ENCODE measurements at regions not wholly inside any gene's neighbourhood (a gene's known extent, or its start where the extent isn't known, plus 50 kb on each side); places are given as distances from the start of the nearest gene placed in this dataset.

GRCh38 chr3:139764069-139764905 is 86.5 kb upstream of the NMNAT3 start:
- Mint-ChIP-seq H3K27ac (ENCODE audit: unreplicated experiment) (no peak overlapping the region), H3K27me3 (ENCODE audit: unreplicated experiment) (no peaks in the 10 kb centered on the region), H3K4me3 (ENCODE audit: unreplicated experiment) (no peak overlapping the region), H3K4me1 (ENCODE audit: unreplicated experiment) (no peaks in the 10 kb centered on the region), H3K36me3 (ENCODE audit: low read depth, unreplicated experiment) (no peaks in the 10 kb centered on the region), H3K9me3 (ENCODE audit: unreplicated experiment) (no peaks in the 10 kb centered on the region)
- no peak for TF ChIP-seq CTCF (IDR thresholded peaks at IDR 0.05; ENCODE audit: unreplicated experiment)
- no peak for DNase-seq (ENCODE audit: low spot score)

GRCh38 chr3:139762302-139762701 is 84.5 kb upstream of the NMNAT3 start:
- H3K36me3 Mint-ChIP-seq (ENCODE audit: low read depth, unreplicated experiment) = no peaks in the 10 kb centered on the region
- no peaks in the 10 kb centered on the region for H3K27me3 Mint-ChIP-seq (ENCODE audit: unreplicated experiment)
- H3K4me3 Mint-ChIP-seq (ENCODE audit: unreplicated experiment) = no peak overlapping the region
- no peaks in the 10 kb centered on the region for H3K9me3 Mint-ChIP-seq (ENCODE audit: unreplicated experiment)
- no peak for TF ChIP-seq CTCF (IDR thresholded peaks at IDR 0.05; ENCODE audit: unreplicated experiment)
- H3K27ac Mint-ChIP-seq (ENCODE audit: unreplicated experiment) = no peak overlapping the region
- no peaks in the 10 kb centered on the region for H3K4me1 Mint-ChIP-seq (ENCODE audit: unreplicated experiment)
- no peak for DNase-seq (ENCODE audit: low spot score)

- H3K27me3 Mint-ChIP-seq (ENCODE audit: unreplicated experiment) = no peaks in the 10 kb centered on the region
- H3K4me1 Mint-ChIP-seq (ENCODE audit: unreplicated experiment) = no peaks in the 10 kb centered on the region
- TF ChIP-seq CTCF (IDR thresholded peaks at IDR 0.05; ENCODE audit: unreplicated experiment) = no peak
- H3K36me3 Mint-ChIP-seq (ENCODE audit: low read depth, unreplicated experiment) = no peaks in the 10 kb centered on the region
- no peaks in the 10 kb centered on the region for H3K9me3 Mint-ChIP-seq (ENCODE audit: unreplicated experiment)
- no peak for DNase-seq (ENCODE audit: low spot score)
- no peak overlapping the region for H3K27ac Mint-ChIP-seq (ENCODE audit: unreplicated experiment)
- no peak overlapping the region for H3K4me3 Mint-ChIP-seq (ENCODE audit: unreplicated experiment)
Measured at GRCh38 chr3:139759470-139759869, 81.7 kb upstream of the NMNAT3 start.

- TF ChIP-seq CTCF (IDR thresholded peaks at IDR 0.05; ENCODE audit: unreplicated experiment) = no peak
Measured at GRCh38 chr3:139758654-139759291, 81.0 kb upstream of the NMNAT3 start.

GRCh38 chr3:139757448-139758030 is 79.8 kb upstream of the NMNAT3 start:
- Mint-ChIP-seq H3K36me3 (ENCODE audit: low read depth, unreplicated experiment) (no peaks in the 10 kb centered on the region), H3K4me3 (ENCODE audit: unreplicated experiment) (no peak overlapping the region), H3K4me1 (ENCODE audit: unreplicated experiment) (no peaks in the 10 kb centered on the region), H3K27me3 (ENCODE audit: unreplicated experiment) (no peaks in the 10 kb centered on the region), H3K9me3 (ENCODE audit: unreplicated experiment) (no peaks in the 10 kb centered on the region), H3K27ac (ENCODE audit: unreplicated experiment) (no peak overlapping the region)
- TF ChIP-seq CTCF (IDR thresholded peaks at IDR 0.05; ENCODE audit: unreplicated experiment) = no peak
- no peak for DNase-seq (ENCODE audit: low spot score)

More at GRCh38 chr3:139758654-139759291, 81.0 kb upstream of the NMNAT3 start:
- Mint-ChIP-seq H3K36me3 (ENCODE audit: low read depth, unreplicated experiment) (no peaks in the 10 kb centered on the region), H3K4me3 (ENCODE audit: unreplicated experiment) (no peak overlapping the region), H3K27me3 (ENCODE audit: unreplicated experiment) (no peaks in the 10 kb centered on the region), H3K27ac (ENCODE audit: unreplicated experiment) (no peak overlapping the region), H3K9me3 (ENCODE audit: unreplicated experiment) (no peaks in the 10 kb centered on the region), H3K4me1 (ENCODE audit: unreplicated experiment) (no peaks in the 10 kb centered on the region)
- no peak for DNase-seq (ENCODE audit: low spot score)
